Femur (tissue), 1 donor: ENCODE measurements at regions not wholly inside any gene's neighbourhood (a gene's known extent, or its start where the extent isn't known, plus 50 kb on each side); places are given as distances from the start of the nearest gene placed in this dataset.
"Not testable (repeated sequence)": the region's sequence is repeated elsewhere in the genome, so short reads cannot be mapped to it uniquely, and the experiment has no call there.

Experiments used
- DNase-seq: peaks from one replicate; pipeline ENCODE4 v3.0.0-alpha.2; 2017

GRCh38 chr18:14188751-14189406, 56.6 kb upstream of the ZNF519 start:
- DNase-seq, result not testable (repeated sequence)
